ENCODE measurements at regions not wholly inside any gene's neighbourhood (a gene's known extent, or its start where the extent isn't known, plus 50 kb on each side); places are given as distances from the start of the nearest gene placed in this dataset.
A peak's percentile ranks its signal among the peaks of the same experiment; 100 is the strongest.
"Not testable (repeated sequence)": the region's sequence is repeated elsewhere in the genome, so short reads cannot be mapped to it uniquely, and the experiment has no call there.

DNA sequence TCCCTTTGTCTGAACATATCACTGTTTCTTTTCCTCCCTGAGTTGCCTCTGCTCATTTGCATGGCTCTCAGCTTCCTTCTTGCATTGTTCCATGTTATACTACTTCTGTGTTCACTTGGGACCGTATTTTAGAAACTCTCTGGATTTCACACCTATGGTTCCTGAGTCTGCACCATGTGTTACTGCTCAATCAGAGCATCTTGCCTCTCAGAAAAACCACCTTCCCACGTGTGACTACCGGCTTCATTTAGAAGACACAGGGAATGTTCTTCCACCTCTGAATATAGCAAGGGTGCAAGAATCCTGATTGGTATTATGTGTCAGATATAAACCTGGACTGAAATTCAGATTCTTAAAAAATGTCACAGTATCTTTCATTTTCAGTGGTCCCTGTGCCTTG, 731.2 kb downstream of the TDRD15 start:
- DNase-seq, result no peak

GRCh38 chr2:21856708-21857107, 732.9 kb downstream of the TDRD15 start:
- DNase-seq, result no peak

- DNase-seq, result no peak
These were observed 737.1 kb downstream of the TDRD15 start for GRCh38 chr2:21860907-21861306.

DNA sequence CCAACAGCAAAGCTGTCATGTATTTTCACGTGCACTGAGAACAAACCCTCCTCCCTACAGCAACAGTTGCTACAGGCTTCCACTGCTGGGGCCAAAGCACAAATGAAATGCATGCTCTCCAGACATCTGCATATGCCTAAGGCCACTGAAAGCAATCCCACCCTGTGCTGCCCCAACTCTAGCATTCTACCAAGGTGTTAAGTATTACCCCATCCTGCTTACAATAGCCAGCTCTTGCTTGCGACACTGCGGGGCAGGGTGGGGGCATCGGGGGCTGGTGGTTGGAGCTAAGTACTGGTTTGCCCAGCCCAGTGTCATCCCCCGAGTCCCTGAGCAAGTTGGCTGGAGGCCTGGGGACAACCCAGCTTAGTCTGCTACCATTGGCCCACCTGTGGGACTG, 742.5 kb downstream of the TDRD15 start:
- DNase-seq, result no peak

DNA sequence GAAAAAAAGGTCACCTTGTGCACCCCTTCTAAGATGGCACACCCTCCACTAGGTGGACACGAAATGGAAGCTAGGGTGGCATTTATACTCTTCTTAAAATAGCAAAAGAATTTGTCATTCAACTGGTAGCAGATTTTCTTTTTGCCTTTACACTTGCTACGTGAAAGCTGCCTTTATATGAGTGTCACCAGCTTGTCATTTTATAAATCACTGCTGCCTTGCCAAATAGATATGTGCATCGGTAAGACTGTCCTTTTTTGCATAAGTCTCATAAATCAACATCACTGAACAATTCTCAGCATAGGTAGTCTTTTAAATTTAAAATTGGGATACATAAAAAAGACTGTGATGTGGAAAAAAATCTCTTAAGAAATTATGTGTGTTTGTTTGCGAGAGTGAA, 764.1 kb downstream of the TDRD15 start:
- DNase-seq, result no peak

GRCh38 chr2:21890041-21890440, 766.3 kb downstream of the TDRD15 start:
- DNase-seq, result no peak

- DNase-seq, result peak; percentile 1 to 52 (median 6)
These were observed 766.9 kb downstream of the TDRD15 start for GRCh38 chr2:21890716-21891115.

GRCh38 chr2:21891191-21891590, 767.4 kb downstream of the TDRD15 start:
- no peak for DNase-seq

DNA sequence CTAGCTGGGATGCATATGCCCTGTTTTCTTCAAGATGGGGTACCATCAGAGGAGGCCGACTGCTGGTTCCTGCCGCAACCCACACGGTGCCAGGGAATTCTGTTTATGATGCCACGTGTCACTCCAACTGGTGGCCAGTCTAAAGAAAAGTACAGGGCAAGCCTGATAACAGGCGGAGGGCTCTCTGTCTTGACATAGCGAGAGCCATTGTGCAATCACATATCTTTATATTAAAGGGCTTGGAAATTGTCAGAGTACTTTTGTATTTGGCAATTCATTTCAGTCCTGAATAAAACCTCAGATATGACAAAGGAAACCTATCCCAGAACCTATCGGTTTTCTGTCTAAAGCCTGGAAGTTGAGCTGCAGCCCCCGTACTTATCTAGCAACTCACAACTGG, 768.4 kb downstream of the TDRD15 start:
- peak in 1 of 3 donors; percentile 1 for DNase-seq

GRCh38 chr2:21895200-21895599, 771.4 kb downstream of the TDRD15 start:
- DNase-seq, result no peak

- DNase-seq, result not testable (repeated sequence)
These were observed 785.1 kb downstream of the TDRD15 start for GRCh38 chr2:21908712-21909380.

- no peak for DNase-seq
These were observed 787.2 kb downstream of the TDRD15 start for GRCh38 chr2:21910832-21911507.

- DNase-seq, result no peak
These were observed 788.6 kb downstream of the TDRD15 start for GRCh38 chr2:21912405-21912804.

- DNase-seq, result no peak
These were observed 791.4 kb downstream of the TDRD15 start for GRCh38 chr2:21915201-21915600.

DNA sequence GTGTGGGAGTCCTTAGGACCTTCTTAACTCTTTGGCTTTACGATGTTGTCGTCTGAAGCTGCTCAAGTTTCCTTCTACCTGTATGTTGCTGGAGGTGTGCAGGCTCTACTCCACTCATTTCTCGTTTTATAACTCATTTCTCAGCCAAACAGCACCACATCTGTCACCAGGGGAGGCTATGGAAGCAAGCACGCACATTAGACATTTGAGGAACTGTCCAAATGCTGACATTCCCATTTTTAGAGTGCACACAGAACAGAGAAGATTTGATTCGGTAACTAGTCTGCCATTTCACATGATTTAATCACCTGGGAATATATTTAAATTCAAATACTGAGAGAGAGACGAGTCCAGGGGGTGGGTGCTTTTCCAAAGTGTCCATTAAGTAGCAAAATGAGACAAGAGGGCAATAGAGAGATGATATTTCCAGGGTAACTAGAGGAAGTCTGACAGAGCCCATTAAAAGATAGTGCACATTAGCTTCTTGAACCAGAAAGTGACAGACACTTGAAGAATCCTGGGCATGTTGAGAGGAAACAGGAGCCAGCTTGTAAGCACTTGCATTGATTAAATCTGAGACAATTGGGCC, 793.3 kb downstream of the TDRD15 start:
- DNase-seq, result peak; percentile 11 to 61 (median 35)

DNA sequence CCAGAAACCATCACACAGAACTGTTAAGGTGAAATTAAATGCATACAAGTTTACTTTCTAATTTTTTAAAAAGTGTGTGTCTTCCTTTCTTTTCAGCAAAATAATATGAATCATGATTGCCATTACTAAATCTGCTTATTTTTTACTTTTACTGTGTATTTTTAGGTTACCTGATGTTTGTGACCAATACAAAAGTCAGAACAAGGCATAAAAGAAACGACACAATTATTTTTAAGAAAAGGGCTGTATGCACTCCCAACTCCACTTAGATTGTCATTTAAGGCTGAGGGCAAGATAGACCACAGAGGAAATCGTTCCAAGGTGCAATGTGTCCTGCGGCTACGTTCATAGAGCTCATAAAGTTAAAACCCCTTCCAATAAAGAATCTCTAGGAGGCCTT, 797.0 kb downstream of the TDRD15 start:
- no peak for DNase-seq

GRCh38 chr2:21924640-21925285, 801.0 kb downstream of the TDRD15 start:
- DNase-seq, result no peak

GRCh38 chr2:21928292-21928691, 804.5 kb downstream of the TDRD15 start:
- DNase-seq, result no peak

DNA sequence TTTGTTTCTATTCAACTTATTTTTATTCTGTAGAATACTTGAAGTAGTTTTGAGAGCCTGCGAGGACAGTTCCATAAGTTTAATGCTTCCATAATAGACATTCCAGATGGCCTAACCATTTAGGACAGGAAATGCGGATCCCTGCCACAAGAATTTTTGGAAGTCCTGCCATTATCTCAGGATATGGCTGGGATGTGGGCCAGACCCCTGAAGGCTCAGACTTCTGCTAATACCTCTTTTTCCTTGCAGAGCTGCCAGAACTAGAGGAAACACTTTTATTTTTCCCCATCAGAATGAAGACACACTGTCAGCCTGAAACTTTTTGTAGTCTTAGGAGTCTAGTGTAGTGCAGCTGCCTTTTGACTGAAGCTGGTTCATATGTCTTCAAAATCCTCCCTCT, 806.5 kb downstream of the TDRD15 start:
- peak; percentile 38 to 93 (median 82) for DNase-seq

DNA sequence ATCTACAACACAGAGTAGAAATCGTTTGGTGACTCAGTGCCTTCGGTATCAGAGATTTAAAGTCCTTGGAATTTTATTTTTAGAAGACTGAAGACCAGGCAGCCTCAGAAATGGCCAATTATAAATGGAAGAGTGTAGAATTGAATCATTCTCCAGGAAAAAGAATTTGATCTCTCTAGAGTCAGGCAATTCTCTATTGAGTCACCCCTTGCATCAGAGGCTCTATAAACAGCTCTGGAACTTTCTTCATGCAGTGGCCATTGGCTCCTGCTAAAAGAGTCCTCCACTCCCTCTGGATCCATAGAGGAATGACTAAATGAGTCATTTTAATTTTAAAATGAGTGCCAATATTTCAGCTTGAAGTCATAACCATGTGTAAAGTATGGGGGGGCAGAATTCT, 816.2 kb downstream of the TDRD15 start:
- DNase-seq, result peak in 1 of 3 donors; percentile 39

DNA sequence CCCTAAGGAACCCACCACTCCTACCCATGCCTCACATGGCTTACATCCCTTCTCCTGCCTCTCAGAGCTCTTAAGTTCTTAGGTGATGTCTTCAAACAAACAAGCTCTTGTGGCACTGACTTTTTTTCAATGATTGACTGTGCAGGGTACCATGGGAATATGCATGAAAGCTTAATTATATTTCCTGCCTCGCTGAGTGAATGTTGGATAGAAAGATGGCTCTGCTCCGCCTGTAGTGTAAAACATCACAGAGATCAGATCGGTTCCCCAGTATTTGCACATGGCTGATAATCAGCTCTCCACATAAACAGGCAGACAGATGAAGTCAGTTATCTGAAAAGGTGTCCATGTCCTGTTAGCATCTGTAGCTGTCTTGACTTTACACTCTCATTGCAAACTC, 820.8 kb downstream of the TDRD15 start:
- no peak for DNase-seq

DNA sequence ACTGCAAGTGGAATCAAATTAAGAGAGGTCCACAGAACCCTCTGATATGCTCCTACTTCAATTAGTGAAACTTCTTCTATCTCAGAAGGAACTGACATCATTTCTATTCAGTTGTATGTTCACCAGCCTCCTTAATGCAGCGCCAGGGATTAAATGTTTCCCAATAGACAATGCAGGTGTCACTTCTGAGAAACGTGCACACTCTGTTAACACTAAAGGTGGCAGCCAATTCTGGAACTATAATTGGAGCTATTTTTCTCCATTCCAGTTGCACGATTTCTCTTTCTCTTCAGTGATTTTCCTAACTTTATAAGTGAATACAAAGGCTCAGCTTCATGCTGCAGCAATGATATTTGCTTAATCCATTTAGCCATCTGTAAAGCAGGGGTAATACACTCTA, 821.9 kb downstream of the TDRD15 start:
- no peak for DNase-seq

- DNase-seq, result no peak
These were observed 823.3 kb downstream of the TDRD15 start for GRCh38 chr2:21947046-21947445.

Measured in muscle of back (tissue), 3 donors.